HG02870 (cell line): ENCODE measurements at regions not wholly inside any gene's neighbourhood (a gene's known extent, or its start where the extent isn't known, plus 50 kb on each side); places are given as distances from the start of the nearest gene placed in this dataset.
"Not testable (repeated sequence)": the region's sequence is repeated elsewhere in the genome, so short reads cannot be mapped to it uniquely, and the experiment has no call there.

Experiments
- ATAC-seq: cut with Tn5 transposase; IDR thresholded peaks from one replicate; pipeline ENCODE4 v1.9.1; 2021; ENCODE audit warnings: mild to moderate bottlenecking, moderate library complexity; ENCODE audit not compliant: unreplicated experiment

DNA sequence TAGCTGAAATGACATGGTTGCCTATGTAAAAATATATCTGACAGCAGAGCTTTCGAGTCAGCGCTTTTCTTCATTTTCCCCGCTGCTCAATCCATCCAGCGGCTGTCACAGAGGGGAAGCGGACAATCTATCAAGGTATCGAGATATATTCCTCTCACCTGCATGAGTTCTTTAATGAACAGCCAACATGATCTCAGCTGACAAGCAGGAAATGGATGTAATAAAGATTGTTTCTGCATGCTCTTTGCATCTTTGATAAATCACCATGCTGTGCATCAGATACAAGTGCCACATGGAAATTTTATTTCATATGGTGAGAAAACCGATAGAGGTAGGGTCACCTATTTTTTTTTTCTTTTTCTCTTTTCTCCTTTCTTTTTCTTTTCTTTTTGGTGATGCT is 602.3 kb upstream of the MMS22L start:
- no peak for ATAC-seq

DNA sequence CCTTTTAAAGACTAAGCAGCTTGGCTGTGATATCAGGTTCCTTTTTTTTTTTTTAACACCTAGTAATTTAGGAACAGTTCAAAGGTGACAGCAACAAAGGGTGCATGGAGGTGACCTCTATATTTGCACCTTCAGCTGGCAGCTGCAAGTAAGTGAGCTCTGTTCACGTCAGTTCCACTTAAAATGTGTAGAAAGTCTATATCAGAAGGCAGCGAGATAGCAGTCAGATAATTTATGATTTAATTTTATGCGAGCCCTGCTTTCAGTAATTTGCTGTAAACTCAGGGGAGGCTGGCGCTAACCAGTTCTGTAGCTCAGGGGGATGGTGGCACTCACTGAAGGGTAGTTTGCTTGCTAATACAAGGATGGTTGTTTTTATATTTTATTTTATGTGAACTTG is 602.8 kb upstream of the MMS22L start:
- no peak for ATAC-seq

DNA sequence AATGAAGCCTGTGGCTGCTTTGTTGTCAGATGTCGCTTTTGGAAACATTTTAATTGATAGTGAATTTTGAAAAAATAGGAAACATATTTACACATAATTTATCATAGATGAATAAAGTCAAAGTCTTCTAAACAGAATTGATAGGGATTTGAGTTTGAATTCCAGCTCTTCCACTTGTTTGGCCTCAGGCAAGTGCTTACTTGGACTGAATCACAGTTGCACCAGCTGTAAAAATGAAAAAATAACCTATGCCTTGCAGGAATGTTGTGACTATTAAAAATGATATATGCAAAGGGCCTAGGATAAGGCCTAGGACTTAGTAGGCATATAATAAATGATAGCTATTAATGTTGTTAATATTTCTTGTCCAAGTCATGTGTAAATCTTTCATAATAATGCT is 618.5 kb upstream of the MMS22L start:
- ATAC-seq, result no peak

DNA sequence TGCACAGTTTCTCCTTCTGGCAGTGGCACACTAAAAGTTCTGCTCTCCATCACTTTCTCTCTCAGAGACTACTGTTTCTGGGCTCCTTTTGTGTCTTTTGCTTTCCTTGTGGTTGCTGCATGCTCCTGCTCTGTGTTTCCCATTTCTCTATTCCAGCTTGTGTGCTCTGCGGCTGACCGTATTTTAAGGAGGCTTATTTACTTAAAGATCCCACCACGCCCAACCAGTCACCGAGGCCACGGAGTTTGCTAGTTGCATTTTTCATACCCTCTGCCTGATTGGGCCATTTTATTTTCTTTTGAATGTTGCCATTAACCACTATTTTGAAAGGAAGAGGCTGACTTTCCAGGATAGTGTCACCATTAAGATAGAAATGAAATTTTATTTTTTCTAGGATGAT is 626.4 kb upstream of the MMS22L start:
- no peak for ATAC-seq

DNA sequence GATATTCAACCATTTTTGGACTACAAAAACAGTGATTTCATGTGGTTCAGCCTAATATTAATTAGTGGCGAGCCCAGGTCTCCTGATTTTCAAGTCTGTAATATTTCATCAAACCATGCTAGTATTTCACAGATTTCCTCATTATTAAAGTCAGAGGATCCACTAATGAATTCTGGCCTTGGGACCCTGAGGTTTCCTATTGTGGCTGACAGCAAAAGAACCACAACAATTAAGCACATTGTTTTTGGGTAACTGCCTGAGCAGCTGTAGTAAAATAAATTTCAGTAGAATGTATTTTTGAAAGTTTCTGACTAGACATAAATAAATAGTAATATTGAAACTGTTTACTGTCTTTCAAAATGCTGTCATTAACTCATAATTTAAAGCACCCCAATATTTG is 630.7 kb upstream of the MMS22L start:
- ATAC-seq, result no peak

DNA sequence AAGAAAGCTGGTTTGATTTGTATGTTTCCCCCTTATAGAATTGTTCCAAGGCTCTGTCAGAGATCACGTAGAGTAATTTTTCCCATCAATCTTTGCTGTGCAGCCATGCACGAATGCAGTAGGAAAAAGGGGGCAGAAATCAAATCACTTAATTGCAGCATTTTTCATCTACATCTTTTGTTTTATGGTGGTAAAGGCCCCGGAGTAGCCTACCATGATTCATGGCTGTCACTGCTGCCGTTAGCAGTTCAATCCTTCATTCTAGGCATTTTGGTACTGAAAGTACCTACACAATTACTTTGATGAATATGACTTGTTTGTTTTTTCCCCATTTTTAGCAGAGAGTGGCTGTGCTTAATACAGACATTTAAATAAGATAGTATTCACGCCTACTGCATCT is 631.9 kb upstream of the MMS22L start:
- no peak for ATAC-seq

DNA sequence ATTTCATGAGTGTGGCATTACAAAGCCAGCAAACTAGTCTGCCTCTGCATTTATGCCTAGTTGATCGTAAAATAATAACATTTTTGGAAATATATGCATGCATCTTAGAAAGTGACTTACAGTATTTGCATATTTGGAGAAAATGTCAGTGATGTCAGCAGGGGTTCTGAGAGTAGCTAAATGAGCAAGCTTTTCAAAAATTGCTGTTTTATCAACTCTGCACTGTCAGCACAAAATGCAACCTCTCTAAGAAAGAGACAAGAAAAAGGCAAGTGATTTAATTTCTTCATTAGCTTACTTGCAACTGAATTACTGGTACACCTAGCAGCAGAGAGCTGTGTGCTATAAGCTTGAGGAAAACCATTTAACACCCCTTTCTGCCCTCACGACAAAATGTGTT is 632.5 kb upstream of the MMS22L start:
- ATAC-seq, result no peak

DNA sequence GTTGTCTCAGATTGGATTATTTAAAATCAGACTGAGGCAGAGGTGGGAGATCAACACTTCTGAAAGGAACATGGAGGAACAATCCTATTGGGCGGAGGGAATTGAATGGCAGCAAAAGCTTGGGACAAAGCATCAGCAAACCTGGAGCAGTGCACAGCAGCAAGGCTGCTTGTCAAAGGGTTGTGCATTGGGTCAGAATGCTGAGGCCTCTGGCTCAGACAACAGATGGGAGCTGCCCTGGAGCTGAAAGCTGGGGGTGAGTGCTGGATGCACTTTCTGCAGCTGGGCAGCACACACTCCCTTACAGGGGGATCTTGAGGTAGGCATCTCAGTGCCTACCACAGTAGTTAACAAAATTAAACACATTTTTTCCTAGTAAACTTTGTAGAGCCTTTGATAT is 634.4 kb upstream of the MMS22L start:
- ATAC-seq, result no peak

DNA sequence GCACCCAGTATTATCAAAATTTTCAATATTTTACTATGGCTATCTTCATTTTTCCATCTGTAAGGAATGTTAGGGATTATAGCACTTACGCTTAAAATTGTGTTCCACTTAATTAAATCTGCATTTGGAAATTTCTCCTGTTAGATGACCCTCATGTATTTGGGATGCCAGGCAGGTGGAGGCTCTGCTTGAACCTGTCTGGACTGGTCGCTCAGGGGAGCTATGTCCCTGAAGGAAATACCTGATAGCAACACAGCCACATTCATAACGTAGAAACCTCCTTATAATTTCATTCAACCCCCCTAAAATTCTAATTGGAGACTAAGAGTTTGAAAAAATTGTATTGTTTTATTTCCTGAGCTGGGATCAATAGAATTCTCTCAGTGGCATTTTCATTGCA is 636.0 kb upstream of the MMS22L start:
- no peak for ATAC-seq

DNA sequence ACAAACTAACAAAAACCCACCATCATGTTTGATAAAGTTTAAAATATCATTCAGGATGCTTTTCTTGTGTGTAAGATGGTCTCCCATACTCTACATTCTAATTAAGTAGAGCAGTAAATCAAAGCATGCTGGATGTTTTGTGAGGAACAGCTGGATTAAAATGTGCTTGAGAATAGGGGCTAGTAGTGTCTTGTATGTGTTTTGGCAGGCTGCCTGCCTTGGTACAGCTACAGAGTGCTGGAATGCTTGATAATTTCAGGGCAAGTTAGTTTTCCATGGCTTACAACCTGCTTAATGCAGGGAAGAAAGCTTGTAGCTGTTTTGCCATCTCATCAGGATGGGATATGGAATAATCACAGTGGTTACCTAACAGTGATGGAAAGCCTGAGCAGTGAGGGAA is 636.6 kb upstream of the MMS22L start:
- ATAC-seq, result no peak

DNA sequence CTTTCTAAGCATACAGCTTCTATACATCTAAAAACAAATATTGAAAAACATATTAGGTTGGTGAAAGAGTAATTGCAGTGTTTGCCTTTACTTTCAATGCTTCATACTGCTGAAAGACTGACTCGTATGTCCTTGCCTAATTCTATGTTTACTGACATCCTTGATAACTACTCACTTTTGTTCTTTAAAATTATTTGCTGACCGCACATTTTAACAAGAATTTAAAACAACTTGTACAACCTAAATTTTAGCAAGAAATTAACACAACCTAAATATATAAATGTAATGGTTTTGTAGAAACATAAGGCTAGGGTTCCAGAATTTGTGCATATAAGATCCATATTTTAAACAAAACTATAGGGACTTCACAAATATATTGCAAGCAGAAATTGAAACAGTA is 640.2 kb upstream of the MMS22L start:
- no peak for ATAC-seq

DNA sequence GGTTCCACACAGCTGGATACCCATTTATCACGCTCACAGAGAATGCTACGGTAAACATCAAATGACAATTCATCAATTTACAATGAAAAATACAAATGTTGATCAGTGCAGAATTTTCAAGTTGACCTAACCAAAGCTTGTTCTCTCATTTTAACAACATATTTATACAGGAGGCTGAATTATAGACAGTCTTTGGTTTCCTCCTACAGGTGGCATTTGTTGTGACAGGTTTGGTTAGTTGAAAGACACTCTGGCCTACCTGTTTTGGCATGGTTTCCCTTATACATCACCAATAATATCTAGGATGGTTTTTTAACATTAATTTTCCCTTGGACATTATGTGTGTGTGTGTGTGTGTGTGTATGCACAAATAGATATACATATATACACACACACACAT is 642.5 kb upstream of the MMS22L start:
- no peak for ATAC-seq

DNA sequence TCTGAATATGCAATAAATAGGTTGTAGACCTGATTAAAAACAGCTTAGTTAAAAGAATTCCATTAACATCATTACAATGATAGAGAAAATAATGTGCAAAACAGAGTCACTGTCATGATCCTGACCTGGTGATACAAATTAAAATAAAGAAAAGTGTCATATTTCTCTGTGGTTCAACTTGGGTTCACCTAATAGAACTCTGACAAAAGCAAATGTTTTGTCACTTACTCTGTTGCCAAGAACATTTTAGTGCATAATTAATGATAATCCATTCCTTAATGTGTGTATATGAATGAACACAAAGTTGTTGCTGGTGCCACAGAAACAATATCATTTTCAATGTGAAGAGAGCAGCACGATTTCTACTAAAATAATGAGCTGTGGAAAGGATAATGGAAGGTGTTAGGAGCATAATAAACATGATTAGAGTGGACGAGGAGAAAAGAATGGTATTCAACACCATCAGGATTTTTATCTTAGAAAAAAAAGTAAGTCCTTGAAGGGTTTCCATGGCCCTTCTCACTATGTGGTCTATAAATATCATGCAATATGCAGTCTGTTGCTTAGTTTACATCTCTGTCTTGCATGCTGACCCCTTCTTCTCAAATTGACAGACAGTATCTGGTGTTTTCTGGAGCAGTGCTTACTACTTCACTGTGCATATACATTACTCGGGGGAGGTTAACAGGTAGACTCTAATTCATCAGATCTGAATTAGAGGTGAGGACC is 656.6 kb upstream of the MMS22L start:
- ATAC-seq, result no peak

DNA sequence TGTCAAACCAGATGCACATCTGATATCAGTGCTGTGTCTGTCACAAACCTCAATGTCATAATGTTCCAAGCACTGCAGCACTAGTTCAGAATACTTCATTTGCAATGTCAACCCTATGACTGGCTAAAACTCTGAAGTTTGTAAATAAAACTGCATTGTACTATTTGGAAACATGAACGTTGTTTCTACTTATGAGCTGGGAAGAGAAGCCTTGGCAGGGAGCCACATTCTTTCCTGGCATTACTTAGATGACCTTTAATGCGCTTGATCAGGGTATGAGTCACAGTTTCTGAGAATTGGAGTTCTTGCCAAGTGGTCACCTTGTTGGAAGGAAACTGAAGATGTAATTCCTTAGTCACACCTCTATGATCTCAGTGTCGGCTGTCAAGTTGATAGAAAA is 664.8 kb upstream of the MMS22L start:
- ATAC-seq, result no peak

DNA sequence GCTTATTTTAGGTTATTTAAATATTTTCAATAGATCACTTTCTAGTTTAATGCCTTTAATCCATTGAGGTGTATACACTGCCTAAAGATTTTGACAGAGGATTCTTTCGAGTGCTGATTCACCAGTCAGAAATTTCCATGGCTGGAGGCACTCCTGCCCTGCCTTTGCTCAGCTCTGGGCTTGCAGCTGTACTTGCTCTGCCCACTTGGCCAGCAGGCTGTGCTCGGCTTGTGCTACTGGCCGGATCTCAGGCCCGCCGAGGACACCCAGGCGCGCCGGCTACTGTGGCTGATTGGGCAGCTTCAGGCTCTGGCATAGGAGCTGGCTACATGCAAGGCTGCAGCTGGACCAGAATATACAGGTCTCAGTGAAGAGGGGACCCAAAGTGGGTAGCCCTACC is 675.1 kb upstream of the MMS22L start:
- no peak for ATAC-seq

DNA sequence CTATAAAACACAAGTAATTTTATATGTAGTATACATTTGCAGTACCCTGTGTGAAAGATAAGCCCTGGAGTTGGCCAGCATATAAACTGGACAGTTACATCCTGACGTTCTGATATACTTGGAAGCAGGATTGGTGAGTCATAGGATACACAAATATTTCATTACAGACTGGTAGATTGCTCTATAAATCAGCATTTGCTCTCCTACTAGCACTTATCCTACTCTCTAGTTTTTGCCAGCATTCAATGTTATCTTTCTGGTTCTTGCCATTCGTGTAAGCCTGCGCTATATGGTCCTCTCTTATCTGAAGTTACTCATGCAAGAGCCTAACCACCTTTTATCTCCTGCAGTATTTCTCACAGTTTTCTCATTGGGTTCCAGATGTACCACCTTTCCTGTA is 680.2 kb upstream of the MMS22L start:
- no peak for ATAC-seq

DNA sequence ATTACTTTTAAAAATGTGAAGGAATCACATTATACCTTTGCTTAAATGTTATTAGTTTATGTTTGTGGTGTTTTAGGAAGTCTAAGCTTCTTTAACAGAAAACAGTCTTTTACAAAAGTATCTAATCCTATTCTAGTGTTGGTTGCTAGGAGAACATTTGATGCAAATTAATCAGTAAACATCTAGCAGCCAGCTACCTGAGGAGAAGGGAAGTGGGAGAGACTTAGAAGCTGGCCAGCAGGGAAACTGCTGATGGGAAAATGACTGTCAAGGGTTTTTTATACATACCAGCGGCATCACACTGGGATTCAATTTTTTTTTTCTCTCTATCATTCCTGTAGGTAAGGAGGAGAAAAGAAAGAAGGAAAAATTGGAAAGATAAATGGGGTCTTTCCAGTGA is 686.0 kb upstream of the MMS22L start:
- no peak for ATAC-seq

DNA sequence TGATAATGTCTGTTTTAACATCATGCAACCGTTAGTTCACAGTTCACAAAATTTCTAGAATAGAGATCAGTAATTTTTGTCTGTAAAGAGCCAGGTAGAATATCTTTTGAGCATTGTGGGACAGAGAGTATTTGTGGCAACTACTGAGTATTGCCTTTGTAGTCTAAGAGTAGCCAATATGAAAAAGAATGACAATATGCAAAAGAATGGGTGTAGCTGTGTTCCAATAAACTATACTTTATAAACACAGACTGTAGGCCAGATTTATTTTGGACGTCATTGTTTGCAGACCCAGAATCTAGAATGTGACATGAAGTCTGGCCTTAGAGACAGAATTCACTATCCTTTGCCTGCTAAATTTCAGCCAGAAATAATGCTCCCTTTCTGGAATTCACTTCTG is 694.1 kb upstream of the MMS22L start:
- no peak for ATAC-seq

DNA sequence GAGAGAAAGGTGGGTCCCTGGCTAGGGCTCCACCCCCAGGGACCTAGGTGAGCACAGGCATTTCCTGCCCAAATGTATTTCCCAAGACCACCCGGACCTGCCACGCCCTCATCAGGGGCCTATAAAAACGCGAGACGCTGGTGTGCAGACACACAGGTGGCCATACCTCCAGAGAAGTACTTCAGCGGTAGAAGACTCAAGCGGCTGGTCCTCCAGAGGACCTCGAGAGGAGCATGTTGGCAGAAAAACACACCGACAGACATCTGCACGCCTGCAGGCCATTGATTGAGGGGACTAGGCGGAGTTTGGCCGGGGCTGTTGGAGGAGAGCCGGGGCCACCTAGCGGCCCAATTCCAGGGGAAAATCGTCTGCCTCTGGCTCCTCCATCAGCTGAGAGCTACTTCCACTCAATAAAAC is 695.8 kb upstream of the MMS22L start:
- no peak for ATAC-seq

DNA sequence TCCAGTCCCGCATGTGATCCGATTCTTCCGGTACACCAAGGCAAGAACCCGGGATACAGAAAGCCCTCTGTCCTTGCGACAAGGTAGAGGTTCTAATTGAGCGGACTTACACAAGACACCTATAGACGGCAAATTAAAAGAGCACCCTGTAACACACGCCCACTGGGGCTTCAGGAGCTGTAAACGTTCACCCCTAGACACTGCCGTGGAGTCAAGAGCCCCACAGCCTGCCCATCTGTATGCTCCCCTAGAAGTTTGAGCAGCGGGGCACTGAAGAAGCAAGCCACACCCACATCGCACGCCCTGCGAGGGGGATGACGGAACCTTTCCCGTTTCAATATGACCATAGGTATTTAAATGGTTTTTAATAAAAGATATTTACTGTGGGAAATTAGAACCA is 696.3 kb upstream of the MMS22L start:
- not testable (repeated sequence) for ATAC-seq

DNA sequence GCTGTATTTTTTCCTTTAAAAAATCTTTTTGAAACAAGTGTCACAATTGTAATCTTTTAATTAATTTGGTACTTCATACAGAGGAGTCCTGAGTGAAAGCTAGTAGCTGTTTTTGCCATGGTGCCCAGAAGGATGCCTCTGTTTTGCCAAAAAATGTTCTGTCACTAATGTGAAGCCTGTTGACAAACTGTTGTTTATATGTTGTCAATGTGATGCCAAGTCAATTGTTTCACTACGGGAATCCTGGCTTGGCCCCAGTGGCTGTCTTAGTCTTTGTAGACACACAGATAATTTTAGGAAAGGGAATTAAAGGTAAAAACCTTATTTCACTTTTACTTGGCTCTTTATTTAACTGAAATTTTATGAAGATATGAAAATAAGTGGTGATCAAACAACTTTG is 706.4 kb upstream of the MMS22L start:
- no peak for ATAC-seq

DNA sequence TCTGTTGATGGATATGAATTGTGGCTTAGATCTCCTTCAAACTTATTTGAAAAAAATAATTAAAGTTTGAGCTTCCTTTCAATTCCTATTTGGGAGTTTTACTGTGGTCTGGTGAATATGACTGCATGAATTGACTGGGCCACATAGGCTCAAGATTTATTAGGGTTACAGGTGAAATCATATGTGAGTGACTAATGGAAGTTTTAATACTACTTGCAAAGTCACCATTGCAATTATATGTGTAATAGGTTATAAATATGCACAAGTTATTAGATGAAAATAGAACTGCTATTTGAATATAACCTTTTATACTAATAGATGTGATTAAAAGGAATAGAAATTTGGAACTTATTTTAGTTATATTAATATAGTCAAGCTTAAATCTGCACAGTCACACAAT is 712.1 kb upstream of the MMS22L start:
- no peak for ATAC-seq

DNA sequence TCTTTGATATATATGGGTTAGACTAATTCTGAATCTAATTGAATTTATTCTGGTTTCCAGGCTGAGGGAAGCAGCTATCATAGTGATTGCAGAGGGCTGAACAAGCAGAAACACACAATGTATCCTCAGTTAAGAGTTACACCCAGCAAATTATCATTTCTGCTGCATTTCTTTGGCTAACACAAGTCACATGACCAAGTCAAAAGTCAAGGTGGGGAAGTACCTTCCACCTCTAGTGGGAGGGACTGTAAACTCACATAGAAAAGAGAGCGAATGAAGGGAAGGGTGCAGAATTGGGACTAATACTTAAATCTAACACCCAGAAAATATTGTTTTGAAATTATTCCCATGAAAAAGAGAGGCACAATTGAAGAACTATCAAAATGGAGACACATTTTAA is 719.7 kb upstream of the MMS22L start:
- peak; percentile 42 for ATAC-seq
